ENCODE measurements at regions not wholly inside any gene's neighbourhood (a gene's known extent, or its start where the extent isn't known, plus 50 kb on each side); places are given as distances from the start of the nearest gene placed in this dataset.

- intact Hi-C loops (cut with micrococcal nuclease) = no loop called here
- H3K9me3 Mint-ChIP-seq (ENCODE audit: unreplicated experiment) = peaks cover 16% of the 10 kb centered on the region
- CTCF ChIA-PET = no interaction called here
- DNase-seq (ENCODE audit: unreplicated experiment) = no peak
- POLR2A ChIA-PET = no interaction called here
- H3K27me3 Mint-ChIP-seq (ENCODE audit: insufficient read depth, unreplicated experiment) = no peaks in the 10 kb centered on the region
- BruUV-seq (replicated peaks) = no TSS peak
- TF ChIP-seq, protein P1, sequence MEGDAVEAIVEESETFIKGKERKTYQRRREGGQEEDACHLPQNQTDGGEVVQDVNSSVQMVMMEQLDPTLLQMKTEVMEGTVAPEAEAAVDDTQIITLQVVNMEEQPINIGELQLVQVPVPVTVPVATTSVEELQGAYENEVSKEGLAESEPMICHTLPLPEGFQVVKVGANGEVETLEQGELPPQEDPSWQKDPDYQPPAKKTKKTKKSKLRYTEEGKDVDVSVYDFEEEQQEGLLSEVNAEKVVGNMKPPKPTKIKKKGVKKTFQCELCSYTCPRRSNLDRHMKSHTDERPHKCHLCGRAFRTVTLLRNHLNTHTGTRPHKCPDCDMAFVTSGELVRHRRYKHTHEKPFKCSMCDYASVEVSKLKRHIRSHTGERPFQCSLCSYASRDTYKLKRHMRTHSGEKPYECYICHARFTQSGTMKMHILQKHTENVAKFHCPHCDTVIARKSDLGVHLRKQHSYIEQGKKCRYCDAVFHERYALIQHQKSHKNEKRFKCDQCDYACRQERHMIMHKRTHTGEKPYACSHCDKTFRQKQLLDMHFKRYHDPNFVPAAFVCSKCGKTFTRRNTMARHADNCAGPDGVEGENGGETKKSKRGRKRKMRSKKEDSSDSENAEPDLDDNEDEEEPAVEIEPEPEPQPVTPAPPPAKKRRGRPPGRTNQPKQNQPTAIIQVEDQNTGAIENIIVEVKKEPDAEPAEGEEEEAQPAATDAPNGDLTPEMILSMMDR (IDR thresholded peaks at IDR 0.05; ENCODE audit: unreplicated experiment) = no peak
- no peak overlapping the region for H3K27ac Mint-ChIP-seq (ENCODE audit: low read depth, unreplicated experiment)
- no peaks in the 10 kb centered on the region for H3K36me3 Mint-ChIP-seq (ENCODE audit: insufficient read depth, unreplicated experiment)
- no peaks in the 10 kb centered on the region for H3K4me1 Mint-ChIP-seq (ENCODE audit: insufficient read depth, unreplicated experiment)
- H3K4me3 Mint-ChIP-seq (ENCODE audit: unreplicated experiment) = no peak overlapping the region
These were observed 228.7 kb downstream of the CHRM2 start for GRCh38 chr7:137097111-137097510.

GRCh38 chr7:137096607-137097006 lies 228.2 kb downstream of the CHRM2 start:
- H3K4me3 Mint-ChIP-seq (ENCODE audit: unreplicated experiment) = no peak overlapping the region
- H3K27me3 Mint-ChIP-seq (ENCODE audit: insufficient read depth, unreplicated experiment) = no peaks in the 10 kb centered on the region
- TF ChIP-seq, protein P1 (IDR thresholded peaks at IDR 0.05; ENCODE audit: unreplicated experiment) = no peak
- no peaks in the 10 kb centered on the region for H3K4me1 Mint-ChIP-seq (ENCODE audit: insufficient read depth, unreplicated experiment)
- H3K27ac Mint-ChIP-seq (ENCODE audit: low read depth, unreplicated experiment) = no peak overlapping the region
- no peak for DNase-seq (ENCODE audit: unreplicated experiment)
- H3K36me3 Mint-ChIP-seq (ENCODE audit: insufficient read depth, unreplicated experiment) = no peaks in the 10 kb centered on the region
- ChIA-PET CTCF (interaction anchor here (0.7 kb wide), 1 partner anchor 273 kb away, joined by 4 read pairs; no protein-coding TSS in a partner anchor), POLR2A (no interaction called here)
- BruUV-seq (replicated peaks) = no TSS peak
- intact Hi-C loops (cut with micrococcal nuclease) = no loop called here
- peaks cover 16% of the 10 kb centered on the region for H3K9me3 Mint-ChIP-seq (ENCODE audit: unreplicated experiment)

DNA sequence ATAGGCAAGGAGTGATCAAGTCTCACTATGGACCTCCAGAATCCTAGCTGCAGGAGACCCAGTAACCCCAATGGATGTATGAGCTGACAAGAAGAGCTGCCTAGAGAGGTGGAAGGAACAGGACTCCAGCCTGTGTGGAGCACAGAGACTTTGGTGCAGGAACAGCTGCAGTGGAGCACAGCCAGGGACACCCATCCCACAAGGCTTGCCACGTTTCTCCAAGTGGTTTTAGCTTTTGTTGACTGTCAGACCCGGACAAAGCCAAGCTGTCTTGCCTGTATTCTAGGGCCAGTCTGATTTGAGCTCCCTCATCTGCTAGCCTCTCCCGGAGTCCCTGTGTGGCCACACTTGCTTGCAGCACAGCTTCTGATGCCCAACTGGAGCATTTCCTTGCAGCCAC lies 224.7 kb downstream of the CHRM2 start:
- H3K4me1 Mint-ChIP-seq (ENCODE audit: insufficient read depth, unreplicated experiment) = no peaks in the 10 kb centered on the region
- H3K4me3 Mint-ChIP-seq (ENCODE audit: unreplicated experiment) = no peak overlapping the region
- no peaks in the 10 kb centered on the region for H3K36me3 Mint-ChIP-seq (ENCODE audit: insufficient read depth, unreplicated experiment)
- ChIA-PET POLR2A (interaction anchor here (1.3 kb wide), 1 partner anchor 9 kb away, joined by 3 read pairs; no protein-coding TSS in a partner anchor), CTCF (interaction anchor here (0.7 to 0.8 kb wide), 2 partner anchors 792 to 811 kb away, joined by 4 read pairs; no protein-coding TSS in a partner anchor)
- DNase-seq (ENCODE audit: unreplicated experiment) = no peak
- no peaks in the 10 kb centered on the region for H3K27me3 Mint-ChIP-seq (ENCODE audit: insufficient read depth, unreplicated experiment)
- no peak overlapping the region for H3K27ac Mint-ChIP-seq (ENCODE audit: low read depth, unreplicated experiment)
- no TSS peak for BruUV-seq (replicated peaks)
- TF ChIP-seq, protein P1 (IDR thresholded peaks at IDR 0.05; ENCODE audit: unreplicated experiment) = no peak
- H3K9me3 Mint-ChIP-seq (ENCODE audit: unreplicated experiment) = peaks cover 16% of the 10 kb centered on the region
- intact Hi-C loops (cut with micrococcal nuclease) = no loop called here

DNA sequence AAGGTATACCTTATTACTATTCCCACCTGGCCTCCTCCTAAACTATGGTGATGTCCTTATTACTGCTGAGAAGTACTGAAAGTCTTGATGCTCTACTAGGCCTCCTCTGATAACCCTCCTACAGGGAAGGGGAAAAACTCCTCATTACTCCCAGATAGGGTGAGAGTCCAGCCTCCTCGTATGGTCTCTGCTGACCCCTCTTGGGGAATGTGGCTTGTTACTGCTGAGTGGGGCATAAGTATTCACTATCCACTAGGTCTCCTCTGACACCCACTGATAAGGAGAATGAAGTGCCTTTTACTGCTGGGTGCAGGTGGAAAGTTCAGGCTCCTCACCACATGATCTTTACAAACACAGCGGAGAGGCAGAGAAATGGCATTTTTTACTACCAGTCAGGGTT lies 222.9 kb downstream of the CHRM2 start:
- intact Hi-C loops (cut with micrococcal nuclease) = no loop called here
- peak; percentile 23 for DNase-seq (ENCODE audit: unreplicated experiment)
- no peak overlapping the region for H3K4me3 Mint-ChIP-seq (ENCODE audit: unreplicated experiment)
- H3K36me3 Mint-ChIP-seq (ENCODE audit: insufficient read depth, unreplicated experiment) = no peaks in the 10 kb centered on the region
- H3K9me3 Mint-ChIP-seq (ENCODE audit: unreplicated experiment) = peaks cover 14% of the 10 kb centered on the region
- H3K4me1 Mint-ChIP-seq (ENCODE audit: insufficient read depth, unreplicated experiment) = no peaks in the 10 kb centered on the region
- no peak overlapping the region for H3K27ac Mint-ChIP-seq (ENCODE audit: low read depth, unreplicated experiment)
- no TSS peak for BruUV-seq (replicated peaks)
- no peaks in the 10 kb centered on the region for H3K27me3 Mint-ChIP-seq (ENCODE audit: insufficient read depth, unreplicated experiment)
- ChIA-PET POLR2A (no interaction called here), CTCF (no interaction called here)
- TF ChIP-seq, protein P1 (IDR thresholded peaks at IDR 0.05; ENCODE audit: unreplicated experiment) = no peak
